HG03045 (cell line): ENCODE measurements at regions not wholly inside any gene's neighbourhood (a gene's known extent, or its start where the extent isn't known, plus 50 kb on each side); places are given as distances from the start of the nearest gene placed in this dataset.
"Not testable (repeated sequence)": the region's sequence is repeated elsewhere in the genome, so short reads cannot be mapped to it uniquely, and the experiment has no call there.

Experiments
- ATAC-seq: cut with Tn5 transposase; IDR thresholded peaks from one replicate; pipeline ENCODE4 v1.9.1; 2021; ENCODE audit warnings: mild to moderate bottlenecking, moderate library complexity; ENCODE audit not compliant: unreplicated experiment

- no peak for ATAC-seq
Measured at GRCh38 chr12:89072294-89073026, 279.8 kb downstream of the DUSP6 start.

DNA sequence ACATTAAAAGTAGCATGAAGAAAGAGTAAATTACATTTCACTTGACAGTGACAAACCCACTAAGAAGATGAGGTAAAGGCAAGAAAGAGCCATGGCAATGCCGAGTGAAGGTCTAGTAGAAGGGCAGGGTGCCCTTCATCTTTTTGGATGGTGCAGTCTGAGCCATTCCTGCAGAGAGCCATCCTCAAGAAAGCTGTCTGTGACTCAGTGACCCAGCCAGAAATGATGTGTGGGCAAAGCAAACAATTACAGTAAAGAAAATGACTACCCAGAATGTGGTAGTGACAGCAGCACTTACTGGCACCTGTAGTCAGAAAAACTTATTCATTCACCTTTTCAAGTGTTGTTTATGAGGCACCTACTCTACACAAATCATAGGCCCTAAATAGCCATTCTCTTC, 281.7 kb downstream of the DUSP6 start:
- no peak for ATAC-seq

DNA sequence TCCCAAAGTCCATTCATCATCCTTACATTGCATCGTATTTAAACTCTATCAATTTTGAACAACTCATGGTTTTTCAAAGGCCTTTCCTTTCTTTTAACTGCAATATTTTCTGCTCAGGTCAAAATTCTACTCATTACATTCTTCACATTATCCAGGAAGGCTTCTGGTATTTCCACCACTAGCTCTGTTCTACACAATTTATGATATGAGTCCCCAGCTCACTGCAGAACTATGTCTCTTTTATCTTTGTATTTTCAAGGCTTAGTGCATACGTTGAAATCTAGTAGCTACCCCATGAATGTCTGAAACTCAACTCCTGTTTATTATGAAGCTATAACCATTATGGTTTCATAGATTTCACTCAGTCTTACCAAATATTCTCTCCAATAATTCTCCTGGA, 282.9 kb downstream of the DUSP6 start:
- no peak for ATAC-seq

- no peak for ATAC-seq
Measured at GRCh38 chr12:89067421-89068187, 284.7 kb downstream of the DUSP6 start.

GRCh38 chr12:89064780-89065179, 287.5 kb downstream of the DUSP6 start:
- no peak for ATAC-seq

DNA sequence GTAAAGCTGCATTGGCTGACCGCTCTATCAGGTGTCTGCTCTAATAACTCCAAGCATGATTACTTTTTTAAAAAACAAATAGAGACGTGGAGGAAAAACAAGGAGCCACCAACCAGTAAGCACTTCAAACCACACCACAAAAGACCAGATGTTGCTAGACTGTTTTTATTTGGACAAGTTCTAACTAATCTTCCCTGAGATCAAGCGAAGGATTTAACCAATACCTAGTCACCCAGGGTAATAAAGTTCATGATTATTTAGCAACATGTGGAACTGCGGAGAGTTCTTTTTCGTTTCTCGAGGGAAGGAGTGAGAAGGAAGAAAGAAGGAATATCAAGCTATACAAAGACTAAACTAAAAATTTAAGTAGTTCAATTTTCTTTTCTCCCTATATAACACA, 288.1 kb downstream of the DUSP6 start:
- no peak for ATAC-seq

DNA sequence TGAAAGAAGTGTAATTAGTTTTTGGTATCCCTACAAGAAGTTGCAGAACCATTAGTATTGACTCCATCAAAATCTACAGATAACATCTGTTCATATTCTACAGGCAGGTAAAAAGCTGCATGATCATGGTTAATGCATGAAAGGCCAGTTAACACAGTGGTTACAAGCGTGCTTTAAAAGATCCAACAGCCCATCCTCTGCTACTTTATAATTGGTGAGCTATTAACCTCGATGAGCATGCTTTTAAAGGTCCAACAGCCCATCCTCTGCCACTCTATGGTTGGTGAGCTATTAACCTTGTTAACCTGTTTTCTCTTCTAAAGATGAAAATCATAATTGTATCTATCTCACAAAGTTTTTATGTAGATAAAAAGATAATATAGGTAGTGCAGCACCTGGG, 289.3 kb downstream of the DUSP6 start:
- ATAC-seq = no peak

GRCh38 chr12:89059721-89060541, 292.4 kb downstream of the DUSP6 start:
- no peak for ATAC-seq

DNA sequence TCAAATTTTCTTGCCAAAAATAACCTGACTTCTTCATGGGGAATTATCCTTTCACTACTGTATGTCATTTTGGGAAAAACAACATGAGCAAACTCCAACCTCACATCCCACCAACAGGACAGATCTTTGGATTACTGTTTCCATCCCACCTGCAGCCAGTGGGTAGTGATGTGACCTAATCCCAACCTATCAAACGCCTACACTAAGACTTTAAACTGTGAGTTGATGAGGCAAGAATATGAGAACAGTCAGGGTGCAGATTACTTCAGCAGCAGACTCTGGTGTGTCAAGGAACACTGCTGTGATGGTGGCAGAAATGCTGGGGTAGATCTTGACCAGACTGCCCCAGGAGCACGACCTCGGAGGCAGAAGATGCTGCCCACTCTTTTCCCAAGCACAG, 293.2 kb downstream of the DUSP6 start:
- no peak for ATAC-seq

- ATAC-seq = no peak
Measured at GRCh38 chr12:89058402-89058801, 293.9 kb downstream of the DUSP6 start.

GRCh38 chr12:89053817-89054216, 298.5 kb downstream of the DUSP6 start:
- ATAC-seq = not testable (repeated sequence)

DNA sequence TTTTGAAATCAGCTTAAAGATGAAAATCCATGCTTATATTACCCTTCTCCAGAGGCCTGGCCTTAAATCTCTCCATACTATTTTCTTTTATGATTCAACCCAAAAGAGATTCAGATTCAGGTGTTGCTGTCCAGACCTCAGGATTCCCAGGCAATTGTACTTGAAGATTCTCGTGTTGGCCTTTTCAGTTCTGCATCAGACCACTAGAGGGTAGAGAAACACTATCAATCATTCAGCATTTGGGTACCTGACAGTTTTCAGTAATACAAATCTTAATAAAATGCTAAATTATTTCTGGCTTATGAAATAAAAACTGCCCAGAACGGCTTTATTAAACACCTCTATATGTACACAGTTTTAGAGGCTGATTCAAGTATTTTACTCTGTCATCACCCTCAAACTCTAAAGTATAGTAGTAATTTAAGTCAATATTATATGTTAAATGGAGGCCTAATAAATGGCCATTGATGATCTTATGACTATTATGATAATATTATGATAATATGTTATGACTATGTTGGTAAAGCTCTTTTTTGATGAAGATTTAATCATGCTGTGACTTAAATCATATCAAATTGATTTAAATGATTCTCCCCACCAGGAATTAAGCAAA, 301.1 kb downstream of the DUSP6 start:
- ATAC-seq = no peak

DNA sequence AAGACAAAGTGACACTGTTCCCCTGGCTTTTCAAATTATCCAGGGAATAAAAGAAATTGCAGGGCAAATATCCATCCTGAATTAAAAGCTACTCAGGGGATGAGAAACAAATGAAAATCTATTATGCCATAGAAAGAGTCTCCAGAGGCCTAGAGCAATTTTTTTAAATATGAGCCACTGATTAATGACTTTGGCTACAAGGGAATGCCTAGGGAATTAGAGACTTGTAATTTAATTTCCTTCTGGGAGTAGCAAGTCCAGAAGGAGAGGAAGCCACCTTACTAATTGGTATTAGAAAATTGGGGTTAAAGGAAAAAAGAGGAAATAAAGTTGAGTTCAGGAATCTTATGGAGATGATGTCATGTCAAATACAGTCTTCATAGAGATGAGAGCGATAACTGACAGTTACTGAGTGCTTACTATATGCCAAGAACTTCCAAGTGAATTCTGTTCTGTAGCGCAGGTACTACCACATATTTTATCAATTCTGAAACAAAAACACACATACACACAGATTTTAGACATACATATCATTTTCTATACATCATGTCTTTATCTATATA, 304.4 kb downstream of the DUSP6 start:
- no peak for ATAC-seq

DNA sequence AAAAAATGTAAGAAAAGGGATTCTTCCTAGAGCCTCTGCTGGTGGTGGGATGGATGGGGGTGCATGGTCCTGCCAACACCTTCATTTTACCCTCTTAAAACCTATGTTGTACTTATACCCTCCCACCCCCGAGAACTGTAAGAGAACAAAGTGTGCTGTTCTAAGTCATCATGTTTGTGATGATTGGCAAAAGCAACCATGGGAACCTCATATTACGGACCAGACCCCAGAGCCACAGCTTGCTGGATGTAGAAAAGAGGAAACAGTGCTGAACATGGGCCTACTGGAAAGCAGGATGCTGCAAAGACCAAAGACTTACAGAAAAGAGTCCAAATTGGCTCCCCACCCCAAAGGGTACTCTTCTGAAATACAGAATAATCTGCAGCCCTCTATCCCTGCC, 311.2 kb downstream of the DUSP6 start:
- ATAC-seq = no peak

DNA sequence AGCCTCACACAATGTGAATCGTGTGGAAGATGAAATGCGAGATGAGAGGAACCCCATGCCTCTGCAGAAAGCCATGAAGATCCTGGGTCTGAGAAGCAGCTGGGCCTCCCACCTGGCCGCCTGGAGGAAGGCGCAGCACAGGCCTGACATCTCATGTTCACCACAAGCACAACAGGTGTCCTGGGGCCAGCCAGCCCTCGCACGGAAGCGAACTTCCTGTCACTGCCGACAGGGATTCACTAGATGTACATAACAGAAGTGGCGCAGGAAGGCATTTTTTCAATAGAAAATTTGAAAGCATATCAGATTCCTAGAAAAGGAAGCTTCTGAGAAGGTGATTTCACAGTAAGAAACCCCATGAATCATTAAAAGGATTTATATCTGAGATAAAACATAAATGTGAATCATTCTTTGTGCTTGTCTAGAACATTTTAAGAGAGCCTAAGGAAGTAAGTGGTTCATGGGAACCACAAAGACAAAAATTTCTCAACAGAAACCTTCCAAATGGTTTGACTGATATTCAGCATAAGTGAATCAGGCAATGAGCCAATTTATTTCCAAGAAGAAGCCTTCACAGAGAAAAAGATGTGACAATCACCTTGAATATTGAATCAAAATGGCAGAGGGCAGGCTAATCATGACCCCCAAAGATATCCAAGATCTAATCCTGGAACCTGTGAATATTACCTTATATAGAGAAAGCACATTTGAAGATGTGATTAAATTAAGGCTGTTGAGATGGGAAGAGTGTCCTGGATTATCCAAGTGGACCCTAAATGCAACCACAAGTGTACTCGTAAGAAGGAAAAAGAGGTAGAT, 311.9 kb downstream of the DUSP6 start:
- peak; percentile 99 for ATAC-seq

- no peak for ATAC-seq
Measured at GRCh38 chr12:89038831-89039512, 313.3 kb downstream of the DUSP6 start.

- no peak for ATAC-seq
Measured at GRCh38 chr12:89033062-89033461, 319.2 kb downstream of the DUSP6 start.

GRCh38 chr12:89029961-89030360, 322.3 kb downstream of the DUSP6 start:
- no peak for ATAC-seq

GRCh38 chr12:89024580-89024979, 327.7 kb downstream of the DUSP6 start:
- no peak for ATAC-seq
